ENCODE measurements at regions not wholly inside any gene's neighbourhood (a gene's known extent, or its start where the extent isn't known, plus 50 kb on each side); places are given as distances from the start of the nearest gene placed in this dataset.

GRCh38 chr2:194556629-194557028 lies 1100.4 kb upstream of the SLC39A10 start:
- TF ChIP-seq, protein P1, sequence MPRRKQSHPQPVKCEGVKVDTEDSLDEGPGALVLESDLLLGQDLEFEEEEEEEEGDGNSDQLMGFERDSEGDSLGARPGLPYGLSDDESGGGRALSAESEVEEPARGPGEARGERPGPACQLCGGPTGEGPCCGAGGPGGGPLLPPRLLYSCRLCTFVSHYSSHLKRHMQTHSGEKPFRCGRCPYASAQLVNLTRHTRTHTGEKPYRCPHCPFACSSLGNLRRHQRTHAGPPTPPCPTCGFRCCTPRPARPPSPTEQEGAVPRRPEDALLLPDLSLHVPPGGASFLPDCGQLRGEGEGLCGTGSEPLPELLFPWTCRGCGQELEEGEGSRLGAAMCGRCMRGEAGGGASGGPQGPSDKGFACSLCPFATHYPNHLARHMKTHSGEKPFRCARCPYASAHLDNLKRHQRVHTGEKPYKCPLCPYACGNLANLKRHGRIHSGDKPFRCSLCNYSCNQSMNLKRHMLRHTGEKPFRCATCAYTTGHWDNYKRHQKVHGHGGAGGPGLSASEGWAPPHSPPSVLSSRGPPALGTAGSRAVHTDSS (tag by site-specific recombination; IDR thresholded peaks at IDR 0.05) = no peak
- no peak for TF ChIP-seq ZNF426 (tag by site-specific recombination; IDR thresholded peaks at IDR 0.05)
- no peak for TF ChIP-seq ZNF629 (tag by site-specific recombination; IDR thresholded peaks at IDR 0.05)
- TF ChIP-seq ZNF184 (tag by site-specific recombination; IDR thresholded peaks at IDR 0.05) = no peak
- TF ChIP-seq CTCF (tag by site-specific recombination; IDR thresholded peaks at IDR 0.05) = no peak
- TF ChIP-seq ZNF600 (tag by site-specific recombination; IDR thresholded peaks at IDR 0.05) = no peak
- no peak for TF ChIP-seq KLF10 (tag by site-specific recombination; IDR thresholded peaks at IDR 0.05)
- no peak for TF ChIP-seq ZNF768 (tag by site-specific recombination; IDR thresholded peaks at IDR 0.05)
